ENCODE measurements at regions not wholly inside any gene's neighbourhood (a gene's known extent, or its start where the extent isn't known, plus 50 kb on each side); places are given as distances from the start of the nearest gene placed in this dataset.

GRCh38 chr9:13548535-13548934 lies 269.0 kb upstream of the MPDZ start:
- H3K4me3 ChIP-seq (replicated peaks in 1 of 3): no peak overlapping the region
- no peak for TF ChIP-seq POLR2A (IDR thresholded peaks at IDR 0.05)
- no peak for TF ChIP-seq CTCF (IDR thresholded peaks at IDR 0.05)
- H3K4me1 ChIP-seq: no peaks in the 10 kb centered on the region
- no peaks in the 10 kb centered on the region for H3K9me3 ChIP-seq
- 90 to 92% methylated on average over 1 of the region's 1 CpG for WGBS, 2 donors
- intact Hi-C loops (cut with DNase I): no loop called here
- no peak for DNase-seq
- no peaks in the 10 kb centered on the region for H3K36me3 ChIP-seq
- no peak overlapping the region for H3K27ac ChIP-seq
- no peaks in the 10 kb centered on the region for H3K27me3 ChIP-seq

- no peaks in the 10 kb centered on the region for H3K9me3 ChIP-seq
- H3K36me3 ChIP-seq: no peaks in the 10 kb centered on the region
- no peak overlapping the region for H3K4me3 ChIP-seq (replicated peaks in 1 of 3)
- TF ChIP-seq CTCF (IDR thresholded peaks at IDR 0.05) (no peak), POLR2A (IDR thresholded peaks at IDR 0.05) (no peak)
- H3K27ac ChIP-seq: no peak overlapping the region
- H3K27me3 ChIP-seq: no peaks in the 10 kb centered on the region
- intact Hi-C loops (cut with DNase I): no loop called here
- H3K4me1 ChIP-seq: peaks cover 0 to 8% of the 10 kb centered on the region in 2 donors
- 30 to 65% methylated on average over 2 to 5 of the region's 5 CpGs for WGBS, 2 donors
- DNase-seq: no peak
Measured at GRCh38 chr9:13535141-13535540, 255.6 kb upstream of the MPDZ start.

GRCh38 chr9:13534006-13534405 lies 254.5 kb upstream of the MPDZ start:
- intact Hi-C loops (cut with DNase I): no loop called here
- Histone ChIP-seq H3K27ac (no peak overlapping the region), H3K9me3 (no peaks in the 10 kb centered on the region), H3K4me3 (replicated peaks in 1 of 3) (no peak overlapping the region), H3K27me3 (no peaks in the 10 kb centered on the region), H3K4me1 (peaks cover 0 to 8% of the 10 kb centered on the region in 2 donors), H3K36me3 (no peaks in the 10 kb centered on the region)
- no peak for DNase-seq
- 97 to 98% methylated on average over 2 of the region's 2 CpGs for WGBS, 2 donors
- TF ChIP-seq POLR2A (IDR thresholded peaks at IDR 0.05) (no peak), CTCF (IDR thresholded peaks at IDR 0.05) (no peak)

GRCh38 chr9:13532407-13532806 lies 252.9 kb upstream of the MPDZ start:
- Histone ChIP-seq H3K4me3 (replicated peaks in 1 of 3) (no peak overlapping the region), H3K9me3 (no peaks in the 10 kb centered on the region), H3K27ac (no peak overlapping the region), H3K27me3 (no peaks in the 10 kb centered on the region), H3K4me1 (peaks cover 0 to 8% of the 10 kb centered on the region in 2 donors), H3K36me3 (no peaks in the 10 kb centered on the region)
- DNase-seq: no peak
- intact Hi-C loops (cut with DNase I): no loop called here
- no peak for TF ChIP-seq POLR2A (IDR thresholded peaks at IDR 0.05)
- TF ChIP-seq CTCF (IDR thresholded peaks at IDR 0.05): no peak
- WGBS, 2 donors: 23 to 26% methylated on average over 2 of the region's 2 CpGs

GRCh38 chr9:13529321-13530104 lies 250.0 kb upstream of the MPDZ start:
- WGBS, 2 donors: 65 to 71% methylated on average over 6 of the region's 6 CpGs
- Histone ChIP-seq H3K9me3 (no peaks in the 10 kb centered on the region), H3K36me3 (no peaks in the 10 kb centered on the region), H3K4me1 (peaks cover 0 to 8% of the 10 kb centered on the region in 2 donors), H3K4me3 (replicated peaks in 1 of 3) (no peak overlapping the region), H3K27ac (no peak overlapping the region), H3K27me3 (no peaks in the 10 kb centered on the region)
- intact Hi-C loops (cut with DNase I): no loop called here
- no peak for TF ChIP-seq CTCF (IDR thresholded peaks at IDR 0.05)
- no peak for TF ChIP-seq POLR2A (IDR thresholded peaks at IDR 0.05)
- DNase-seq: no peak

Measured in thyroid gland (tissue), 4 donors.